ENCODE measurements at regions not wholly inside any gene's neighbourhood (a gene's known extent, or its start where the extent isn't known, plus 50 kb on each side); places are given as distances from the start of the nearest gene placed in this dataset.

DNA sequence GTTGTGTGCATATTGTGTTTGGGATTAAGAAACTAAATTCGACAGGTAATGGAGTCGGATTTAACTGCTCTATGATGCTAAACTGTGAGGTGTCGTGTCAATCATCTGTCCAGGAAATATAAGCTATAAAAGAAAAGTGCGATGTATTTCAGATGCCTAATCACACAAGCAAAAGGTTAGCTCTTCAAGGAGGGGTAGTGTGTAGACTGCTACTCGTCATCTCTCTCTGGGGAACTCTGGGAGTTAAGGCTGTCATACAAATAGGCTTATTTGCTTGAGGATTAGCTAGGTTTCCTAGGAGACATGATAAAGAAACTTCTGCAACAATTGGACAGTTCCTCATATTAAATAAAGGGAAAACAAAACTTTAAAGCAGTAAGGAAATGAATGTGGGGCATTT lies 462.1 kb downstream of the OLFM4 start:
- Histone ChIP-seq H3K9ac (ENCODE audit: control insufficient read depth, extremely low read depth, insufficient read depth, low read length) (no peak overlapping the region), H3K4me1 (ENCODE audit: control insufficient read depth, extremely low read depth, insufficient read depth, low read length) (no peaks in the 10 kb centered on the region), H3K27ac (ENCODE audit: control insufficient read depth, insufficient read depth, low read length) (no peak overlapping the region), H3K36me3 (ENCODE audit: control insufficient read depth in 2 of 2, extremely low read depth in 1 of 2, insufficient read depth in 2 of 2, low read length in 2 of 2) (no peaks in the 10 kb centered on the region), H3K79me2 (ENCODE audit: control insufficient read depth, insufficient read depth, low read length) (no peaks in the 10 kb centered on the region), H3K4me3 (ENCODE audit: control insufficient read depth in 2 of 3, extremely low read depth in 1 of 3, insufficient read depth in 2 of 3, low read depth in 1 of 3, low read length in 3 of 3) (no peak overlapping the region), H3K27me3 (ENCODE audit: control insufficient read depth, extremely low read depth, insufficient read depth, low read length) (no peaks in the 10 kb centered on the region), H2AFZ (ENCODE audit: control insufficient read depth, low read length) (no peak overlapping the region), H3K9me1 (ENCODE audit: control insufficient read depth, extremely low read depth, insufficient read depth, low read length) (no peaks in the 10 kb centered on the region), H3K9me3 (ENCODE audit: control insufficient read depth, low read depth, low read length) (no peaks in the 10 kb centered on the region), H4K20me1 (ENCODE audit: control insufficient read depth, extremely low read depth, insufficient read depth, low read length) (no peaks in the 10 kb centered on the region), H3K4me2 (ENCODE audit: control insufficient read depth, extremely low read depth, insufficient read depth, low read depth, low read length) (no peak overlapping the region)
- TF ChIP-seq EZH2 (IDR thresholded peaks at IDR 0.05; ENCODE audit: low read length): no peak
- TF ChIP-seq, protein P1, sequence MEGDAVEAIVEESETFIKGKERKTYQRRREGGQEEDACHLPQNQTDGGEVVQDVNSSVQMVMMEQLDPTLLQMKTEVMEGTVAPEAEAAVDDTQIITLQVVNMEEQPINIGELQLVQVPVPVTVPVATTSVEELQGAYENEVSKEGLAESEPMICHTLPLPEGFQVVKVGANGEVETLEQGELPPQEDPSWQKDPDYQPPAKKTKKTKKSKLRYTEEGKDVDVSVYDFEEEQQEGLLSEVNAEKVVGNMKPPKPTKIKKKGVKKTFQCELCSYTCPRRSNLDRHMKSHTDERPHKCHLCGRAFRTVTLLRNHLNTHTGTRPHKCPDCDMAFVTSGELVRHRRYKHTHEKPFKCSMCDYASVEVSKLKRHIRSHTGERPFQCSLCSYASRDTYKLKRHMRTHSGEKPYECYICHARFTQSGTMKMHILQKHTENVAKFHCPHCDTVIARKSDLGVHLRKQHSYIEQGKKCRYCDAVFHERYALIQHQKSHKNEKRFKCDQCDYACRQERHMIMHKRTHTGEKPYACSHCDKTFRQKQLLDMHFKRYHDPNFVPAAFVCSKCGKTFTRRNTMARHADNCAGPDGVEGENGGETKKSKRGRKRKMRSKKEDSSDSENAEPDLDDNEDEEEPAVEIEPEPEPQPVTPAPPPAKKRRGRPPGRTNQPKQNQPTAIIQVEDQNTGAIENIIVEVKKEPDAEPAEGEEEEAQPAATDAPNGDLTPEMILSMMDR (optimal IDR thresholded peaks at IDR 0.05 in 1 of 3, IDR thresholded peaks at IDR 0.05 in 1 of 3, conservative IDR thresholded peaks at IDR 0.05 in 1 of 3; ENCODE audit: extremely low read depth in 1 of 3, insufficient read depth in 2 of 3, low read length in 3 of 3): no peak
- DNase-seq (ENCODE audit: low read depth, low spot score): no peak
- dilution Hi-C loops (cut with MboI; ENCODE audit: extremely low pct_ligation_motif_present, low sequenced_read_pairs): no loop called here
- no peak for FAIRE-seq

DNA sequence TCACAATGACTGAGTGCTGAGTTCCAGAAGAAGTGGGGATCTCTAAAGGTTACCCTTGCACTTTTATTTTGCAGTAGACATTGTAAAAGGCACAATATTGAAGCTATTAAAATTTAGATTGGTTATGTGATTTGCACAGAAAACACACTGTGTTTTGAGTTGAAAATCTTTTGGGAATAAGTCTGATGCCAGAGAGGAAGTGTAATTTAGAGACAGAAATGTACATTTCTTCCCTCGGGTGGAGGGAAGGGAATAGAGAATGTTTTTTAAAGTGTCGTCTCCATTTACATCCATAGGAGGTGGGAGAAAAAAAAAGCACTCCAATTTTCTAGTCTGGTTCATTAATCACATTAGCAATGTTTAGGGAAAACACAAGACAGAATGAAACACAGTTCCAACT lies 465.8 kb downstream of the OLFM4 start:
- H3K4me2 ChIP-seq (ENCODE audit: control insufficient read depth, extremely low read depth, insufficient read depth, low read depth, low read length): no peak overlapping the region
- H3K27ac ChIP-seq (ENCODE audit: control insufficient read depth, insufficient read depth, low read length): no peak overlapping the region
- H3K9me1 ChIP-seq (ENCODE audit: control insufficient read depth, extremely low read depth, insufficient read depth, low read length): no peaks in the 10 kb centered on the region
- no peaks in the 10 kb centered on the region for H4K20me1 ChIP-seq (ENCODE audit: control insufficient read depth, extremely low read depth, insufficient read depth, low read length)
- no peak for FAIRE-seq
- H2AFZ ChIP-seq (ENCODE audit: control insufficient read depth, low read length): no peak overlapping the region
- no peak overlapping the region for H3K9ac ChIP-seq (ENCODE audit: control insufficient read depth, extremely low read depth, insufficient read depth, low read length)
- no peaks in the 10 kb centered on the region for H3K4me1 ChIP-seq (ENCODE audit: control insufficient read depth, extremely low read depth, insufficient read depth, low read length)
- no peaks in the 10 kb centered on the region for H3K79me2 ChIP-seq (ENCODE audit: control insufficient read depth, insufficient read depth, low read length)
- TF ChIP-seq, protein P1 (optimal IDR thresholded peaks at IDR 0.05 in 1 of 3, IDR thresholded peaks at IDR 0.05 in 1 of 3, conservative IDR thresholded peaks at IDR 0.05 in 1 of 3; ENCODE audit: extremely low read depth in 1 of 3, insufficient read depth in 2 of 3, low read length in 3 of 3): no peak
- no peak for TF ChIP-seq EZH2 (IDR thresholded peaks at IDR 0.05; ENCODE audit: low read length)
- H3K4me3 ChIP-seq (ENCODE audit: control insufficient read depth in 2 of 3, extremely low read depth in 1 of 3, insufficient read depth in 2 of 3, low read depth in 1 of 3, low read length in 3 of 3): no peak overlapping the region
- H3K9me3 ChIP-seq (ENCODE audit: control insufficient read depth, low read depth, low read length): no peaks in the 10 kb centered on the region
- H3K27me3 ChIP-seq (ENCODE audit: control insufficient read depth, extremely low read depth, insufficient read depth, low read length): no peaks in the 10 kb centered on the region
- DNase-seq (ENCODE audit: low read depth, low spot score): no peak
- no peaks in the 10 kb centered on the region for H3K36me3 ChIP-seq (ENCODE audit: control insufficient read depth in 2 of 2, extremely low read depth in 1 of 2, insufficient read depth in 2 of 2, low read length in 2 of 2)
- dilution Hi-C loops (cut with MboI; ENCODE audit: extremely low pct_ligation_motif_present, low sequenced_read_pairs): no loop called here
